Astrocyte (in vitro differentiated cells and primary cell): ENCODE measurements at regions not wholly inside any gene's neighbourhood (a gene's known extent, or its start where the extent isn't known, plus 50 kb on each side); places are given as distances from the start of the nearest gene placed in this dataset.

Experiments used
- DNase-seq: peaks from one replicate; pipeline ENCODE4 v3.0.0-alpha.2; 2010; ENCODE audit warnings: low read depth
- FAIRE-seq: peaks from 2 replicates; lab custom pipeline; 2011; peaks lifted over from hg19 to GRCh38; lab: Jason Lieb, UNC
- H2AFZ ChIP-seq: 2 replicates; pipeline ENCODE4 v1.6.0; 2012; ENCODE audit warnings: low read depth, low read length, inconsistent platforms
- H3K27ac ChIP-seq: 2 replicates; pipeline ENCODE4 v1.5.1; 2011; ENCODE audit warnings: low read depth, low read length, inconsistent platforms
- H3K27me3 ChIP-seq: 2 replicates; pipeline ENCODE4 v1.6.0; 2011; ENCODE audit warnings: low read length, inconsistent platforms; ENCODE audit not compliant: insufficient read depth
- H3K36me3 ChIP-seq: 2 replicates; pipeline ENCODE4 v1.5.1; 2011; ENCODE audit warnings: low read length, inconsistent platforms; ENCODE audit not compliant: insufficient read depth
- H3K4me1 ChIP-seq: 2 replicates; pipeline ENCODE4 v1.5.1; 2011; ENCODE audit warnings: low read length, inconsistent platforms; ENCODE audit not compliant: insufficient read depth
- H3K4me2 ChIP-seq: 2 replicates; pipeline ENCODE4 v1.6.0; 2012; ENCODE audit warnings: low read length, inconsistent platforms
- H3K4me3 ChIP-seq: 2 replicates; pipeline ENCODE4 v1.5.1; 2011; ENCODE audit warnings: low read depth, mild to moderate bottlenecking, low read length, inconsistent platforms; ENCODE audit not compliant: insufficient read depth
- H3K79me2 ChIP-seq: 2 replicates; pipeline ENCODE4 v1.6.0; 2012; ENCODE audit warnings: mild to moderate bottlenecking, low read length, inconsistent platforms; ENCODE audit not compliant: insufficient read depth
- H3K9ac ChIP-seq: 2 replicates; pipeline ENCODE4 v1.6.0; 2012; ENCODE audit warnings: mild to moderate bottlenecking, low read length, inconsistent platforms
- H3K9me3 ChIP-seq: 2 replicates; pipeline ENCODE4 v1.5.1; 2012; ENCODE audit warnings: low read depth, mild to moderate bottlenecking, low read length, inconsistent platforms; ENCODE audit not compliant: insufficient read depth
- H4K20me1 ChIP-seq: 2 replicates; pipeline ENCODE4 v1.6.0; 2012; ENCODE audit warnings: low read length, inconsistent platforms; ENCODE audit not compliant: insufficient read depth
- H3K27ac Mint-ChIP-seq: one replicate; pipeline ENCODE4 v1.8.0; 2021; ENCODE audit warnings: mild to moderate bottlenecking, mixed read lengths; ENCODE audit not compliant: unreplicated experiment
- H3K27me3 Mint-ChIP-seq: one replicate; pipeline ENCODE4 v1.8.0; 2021; ENCODE audit warnings: low read depth, mixed read lengths; ENCODE audit not compliant: unreplicated experiment
- H3K36me3 Mint-ChIP-seq: one replicate; pipeline ENCODE4 v1.8.0; 2021; ENCODE audit warnings: low read depth, mixed read lengths; ENCODE audit not compliant: unreplicated experiment
- H3K4me1 Mint-ChIP-seq: one replicate; pipeline ENCODE4 v1.8.0; 2021; ENCODE audit warnings: low read depth, mixed read lengths; ENCODE audit not compliant: unreplicated experiment
- H3K4me3 Mint-ChIP-seq: one replicate; pipeline ENCODE4 v1.8.0; 2021; ENCODE audit warnings: mild to moderate bottlenecking, moderate library complexity, mixed read lengths; ENCODE audit not compliant: unreplicated experiment
- H3K9me3 Mint-ChIP-seq: one replicate; pipeline ENCODE4 v1.8.0; 2021; ENCODE audit warnings: mild to moderate bottlenecking, mixed read lengths; ENCODE audit not compliant: unreplicated experiment
- EZH2 ChIP-seq: IDR thresholded peaks from 2 replicates; pipeline ENCODE4 v1.6.1; 2012; ENCODE audit warnings: mild to moderate bottlenecking, low read length, inconsistent platforms; ENCODE audit not compliant: insufficient read depth
- TF ChIP-seq, protein P1 (sequence below): IDR thresholded peaks from 2 replicates; pipeline ENCODE4 v1.5.1; 2011; ENCODE audit warnings: low read depth, mild to moderate bottlenecking, inconsistent platforms, low read length, moderate library complexity; ENCODE audit not compliant: insufficient read depth

DNA sequence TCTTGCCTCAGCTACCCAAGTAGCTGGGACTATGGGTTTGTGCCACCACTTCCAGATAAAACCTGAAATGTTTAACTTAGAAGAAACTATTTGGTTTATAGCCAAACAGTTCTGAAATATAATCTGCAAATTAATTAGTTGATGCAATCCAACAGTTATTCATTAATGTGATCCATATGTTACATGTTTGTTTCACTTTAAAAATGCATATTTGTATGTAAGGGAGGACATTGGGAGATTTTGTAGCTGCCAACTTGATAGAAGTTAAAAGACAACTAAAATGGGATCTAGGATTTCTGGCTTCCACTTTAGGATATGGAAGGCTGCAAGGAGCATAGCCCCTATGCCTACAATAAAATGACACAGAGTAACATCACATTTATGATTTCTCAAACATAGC is 532.5 kb upstream of the SLC10A2 start:
- Histone ChIP-seq H3K4me1 (no peaks in the 10 kb centered on the region), H3K27ac (no peak overlapping the region), H3K4me2 (no peak overlapping the region), H3K27me3 (no peaks in the 10 kb centered on the region), H3K79me2 (no peaks in the 10 kb centered on the region), H2AFZ (no peak overlapping the region), H3K36me3 (no peaks in the 10 kb centered on the region), H3K9ac (no peak overlapping the region), H4K20me1 (no peaks in the 10 kb centered on the region), H3K4me3 (no peak overlapping the region), H3K9me3 (no peaks in the 10 kb centered on the region)
- DNase-seq: no peak
- H3K27me3 Mint-ChIP-seq: peaks cover 2% of the 10 kb centered on the region
- no peak for FAIRE-seq
- H3K4me1 Mint-ChIP-seq: no peaks in the 10 kb centered on the region
- no peaks in the 10 kb centered on the region for H3K36me3 Mint-ChIP-seq
- no peak for TF ChIP-seq EZH2
- TF ChIP-seq, protein P1, sequence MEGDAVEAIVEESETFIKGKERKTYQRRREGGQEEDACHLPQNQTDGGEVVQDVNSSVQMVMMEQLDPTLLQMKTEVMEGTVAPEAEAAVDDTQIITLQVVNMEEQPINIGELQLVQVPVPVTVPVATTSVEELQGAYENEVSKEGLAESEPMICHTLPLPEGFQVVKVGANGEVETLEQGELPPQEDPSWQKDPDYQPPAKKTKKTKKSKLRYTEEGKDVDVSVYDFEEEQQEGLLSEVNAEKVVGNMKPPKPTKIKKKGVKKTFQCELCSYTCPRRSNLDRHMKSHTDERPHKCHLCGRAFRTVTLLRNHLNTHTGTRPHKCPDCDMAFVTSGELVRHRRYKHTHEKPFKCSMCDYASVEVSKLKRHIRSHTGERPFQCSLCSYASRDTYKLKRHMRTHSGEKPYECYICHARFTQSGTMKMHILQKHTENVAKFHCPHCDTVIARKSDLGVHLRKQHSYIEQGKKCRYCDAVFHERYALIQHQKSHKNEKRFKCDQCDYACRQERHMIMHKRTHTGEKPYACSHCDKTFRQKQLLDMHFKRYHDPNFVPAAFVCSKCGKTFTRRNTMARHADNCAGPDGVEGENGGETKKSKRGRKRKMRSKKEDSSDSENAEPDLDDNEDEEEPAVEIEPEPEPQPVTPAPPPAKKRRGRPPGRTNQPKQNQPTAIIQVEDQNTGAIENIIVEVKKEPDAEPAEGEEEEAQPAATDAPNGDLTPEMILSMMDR: no peak
- H3K27ac Mint-ChIP-seq: no peak overlapping the region
- no peak overlapping the region for H3K4me3 Mint-ChIP-seq
- no peaks in the 10 kb centered on the region for H3K9me3 Mint-ChIP-seq

DNA sequence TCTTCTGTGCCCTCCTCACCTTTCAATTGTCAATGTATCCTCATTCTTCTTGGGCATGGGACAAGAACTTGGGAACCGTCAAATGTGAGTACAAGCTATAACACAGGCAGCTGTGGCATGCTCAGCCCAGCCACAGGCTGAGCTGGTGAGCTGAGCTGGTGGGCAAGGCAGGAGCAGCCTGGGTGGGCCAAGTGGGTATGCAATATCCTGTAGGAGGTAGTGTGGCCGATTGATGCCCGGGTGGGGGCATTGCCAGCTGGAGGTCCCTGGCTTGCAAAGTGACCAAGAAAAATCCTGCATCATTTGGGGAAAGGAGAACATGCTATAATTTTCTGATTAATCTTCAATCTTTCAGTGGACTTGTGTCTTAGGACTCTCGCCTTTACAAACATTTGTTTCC is 507.2 kb upstream of the SLC10A2 start:
- no peaks in the 10 kb centered on the region for H3K36me3 Mint-ChIP-seq
- peaks cover 6% of the 10 kb centered on the region for H3K9me3 ChIP-seq
- no peaks in the 10 kb centered on the region for H3K27me3 Mint-ChIP-seq
- H3K4me3 Mint-ChIP-seq: no peak overlapping the region
- no peak for FAIRE-seq
- TF ChIP-seq EZH2: no peak
- TF ChIP-seq, protein P1: no peak
- peaks cover 8% of the 10 kb centered on the region for H3K9me3 Mint-ChIP-seq
- H3K27ac ChIP-seq: no peak overlapping the region
- H3K27ac Mint-ChIP-seq: no peak overlapping the region
- H4K20me1 ChIP-seq: no peaks in the 10 kb centered on the region
- no peak overlapping the region for H3K4me2 ChIP-seq
- H3K4me1 Mint-ChIP-seq: peaks cover 12% of the 10 kb centered on the region
- no peak for DNase-seq
- H3K36me3 ChIP-seq: no peaks in the 10 kb centered on the region
- no peaks in the 10 kb centered on the region for H3K27me3 ChIP-seq
- H3K4me3 ChIP-seq: no peak overlapping the region
- H3K9ac ChIP-seq: no peak overlapping the region
- H3K4me1 ChIP-seq: no peaks in the 10 kb centered on the region
- H3K79me2 ChIP-seq: no peaks in the 10 kb centered on the region
- H2AFZ ChIP-seq: no peak overlapping the region

DNA sequence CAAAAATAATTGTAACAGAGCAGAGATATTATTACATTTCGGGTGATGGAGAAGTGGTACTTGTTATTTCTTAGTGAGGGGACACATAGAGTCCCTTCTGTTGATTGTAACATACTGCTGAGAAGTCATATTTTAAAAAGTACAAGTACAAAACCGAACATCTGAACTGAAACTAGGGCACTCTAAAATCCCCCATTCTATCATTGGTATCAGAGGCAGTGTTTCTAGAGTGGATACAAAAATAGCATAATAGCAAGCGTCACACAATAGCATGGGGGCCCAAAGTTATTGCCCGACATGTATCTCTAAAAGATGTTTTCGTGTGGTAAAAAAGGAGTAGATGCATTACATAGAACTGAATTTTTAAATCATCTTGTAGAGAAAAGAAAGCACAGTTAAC is 502.1 kb upstream of the SLC10A2 start:
- no peak for DNase-seq
- FAIRE-seq: no peak
- no peak overlapping the region for H3K4me3 ChIP-seq
- H3K4me2 ChIP-seq: no peak overlapping the region
- no peak overlapping the region for H2AFZ ChIP-seq
- H3K9me3 Mint-ChIP-seq: peaks cover 7% of the 10 kb centered on the region
- H3K27ac ChIP-seq: no peak overlapping the region
- peaks cover 2% of the 10 kb centered on the region for H3K9me3 ChIP-seq
- no peaks in the 10 kb centered on the region for H3K36me3 Mint-ChIP-seq
- no peak for TF ChIP-seq EZH2
- TF ChIP-seq, protein P1: no peak
- H3K79me2 ChIP-seq: no peaks in the 10 kb centered on the region
- H3K27ac Mint-ChIP-seq: no peak overlapping the region
- H3K27me3 Mint-ChIP-seq: no peaks in the 10 kb centered on the region
- no peaks in the 10 kb centered on the region for H3K36me3 ChIP-seq
- no peak overlapping the region for H3K4me3 Mint-ChIP-seq
- no peaks in the 10 kb centered on the region for H3K27me3 ChIP-seq
- H3K4me1 Mint-ChIP-seq: peaks cover 12% of the 10 kb centered on the region
- no peak overlapping the region for H3K9ac ChIP-seq
- H4K20me1 ChIP-seq: no peaks in the 10 kb centered on the region
- H3K4me1 ChIP-seq: no peaks in the 10 kb centered on the region
